Calu3 (cell line): ENCODE measurements at regions not wholly inside any gene's neighbourhood (a gene's known extent, or its start where the extent isn't known, plus 50 kb on each side); places are given as distances from the start of the nearest gene placed in this dataset.

ENCODE experiments used
- BruUV-seq: library from RNA; stranded (reverse); fragments of 400-500 nt; replicated peaks from 2 replicates; lab custom pipeline; 2021; lab: Mats Ljungman, UMichigan
- CTCF ChIA-PET: fragments of 300-600 bp; sonication (Branson Sonifier 250); formaldehyde crosslinking; loops from one replicate; lab custom pipeline; 2022; ENCODE audit warnings: antibody characterized with exemption; lab: Charles Lee
- DNase-seq: peaks from one replicate; pipeline ENCODE4 v3.0.0; 2022
- H3K27ac Mint-ChIP-seq: one replicate; pipeline ENCODE4 v1.8.0; 2022; ENCODE audit warnings: mixed read lengths; ENCODE audit not compliant: unreplicated experiment
- H3K27me3 Mint-ChIP-seq: one replicate; pipeline ENCODE4 v1.8.0; 2022; ENCODE audit warnings: mixed read lengths; ENCODE audit not compliant: unreplicated experiment
- H3K36me3 Mint-ChIP-seq: one replicate; pipeline ENCODE4 v1.8.0; 2022; ENCODE audit warnings: mild to moderate bottlenecking, moderate library complexity, mixed read lengths; ENCODE audit not compliant: insufficient read depth, unreplicated experiment
- H3K4me1 Mint-ChIP-seq: one replicate; pipeline ENCODE4 v1.8.0; 2022; ENCODE audit warnings: mild to moderate bottlenecking, low read depth, mixed read lengths; ENCODE audit not compliant: unreplicated experiment
- H3K4me3 Mint-ChIP-seq: one replicate; pipeline ENCODE4 v1.8.0; 2022; ENCODE audit warnings: mild to moderate bottlenecking, low read depth, moderate library complexity, mixed read lengths; ENCODE audit not compliant: unreplicated experiment
- H3K9me3 Mint-ChIP-seq: one replicate; pipeline ENCODE4 v1.8.0; 2022; ENCODE audit warnings: low read depth, mixed read lengths; ENCODE audit not compliant: unreplicated experiment
- intact Hi-C: fragments of 100-400 bp; cut with micrococcal nuclease; formaldehyde crosslinking; loops from one replicate; pipeline ENCODE4 v1.10.0; 2022; ENCODE audit not compliant: unreplicated experiment
- TF ChIP-seq, protein P1 (sequence below): fragments of 200-600 bp; IDR thresholded peaks from one replicate; pipeline ENCODE4 v1.8.0; 2022; ENCODE audit warnings: antibody characterized with exemption; ENCODE audit not compliant: unreplicated experiment

DNA sequence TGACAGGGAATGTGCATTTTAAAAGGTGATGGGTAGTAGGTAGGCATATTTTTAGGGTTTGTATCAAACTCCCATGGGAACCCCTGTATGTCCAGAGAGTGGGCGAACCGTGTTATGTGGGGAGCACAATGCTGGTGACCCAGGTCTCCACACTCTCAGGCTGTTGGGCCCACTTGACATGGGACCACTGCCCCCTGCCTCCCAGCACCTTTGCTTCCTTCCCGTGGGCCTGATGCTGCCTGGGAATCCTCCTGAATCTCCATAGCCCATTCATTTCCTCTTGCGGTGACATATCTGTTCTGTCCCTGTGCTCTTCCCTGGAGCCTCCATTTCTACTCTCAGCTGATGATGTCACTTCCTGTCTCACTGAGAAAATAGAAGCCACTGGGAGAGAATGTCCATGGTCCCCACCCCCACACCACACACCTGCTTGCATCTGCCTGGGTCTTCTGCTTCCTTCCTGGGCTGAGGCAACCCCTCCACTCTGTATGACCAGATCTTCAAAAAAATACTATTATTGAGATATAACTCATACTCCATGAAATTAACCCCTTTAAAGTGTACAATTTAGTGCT is 55.8 kb upstream of the THY1 start:
- no TSS peak for BruUV-seq
- peaks cover 49% of the 10 kb centered on the region for H3K27me3 Mint-ChIP-seq
- CTCF ChIA-PET = interaction anchor here (1.0 kb wide), 1 partner anchor 12 kb away, joined by 3 read pairs; no protein-coding TSS in a partner anchor
- no peak overlapping the region for H3K27ac Mint-ChIP-seq
- H3K9me3 Mint-ChIP-seq = no peaks in the 10 kb centered on the region
- no peak for DNase-seq
- TF ChIP-seq, protein P1, sequence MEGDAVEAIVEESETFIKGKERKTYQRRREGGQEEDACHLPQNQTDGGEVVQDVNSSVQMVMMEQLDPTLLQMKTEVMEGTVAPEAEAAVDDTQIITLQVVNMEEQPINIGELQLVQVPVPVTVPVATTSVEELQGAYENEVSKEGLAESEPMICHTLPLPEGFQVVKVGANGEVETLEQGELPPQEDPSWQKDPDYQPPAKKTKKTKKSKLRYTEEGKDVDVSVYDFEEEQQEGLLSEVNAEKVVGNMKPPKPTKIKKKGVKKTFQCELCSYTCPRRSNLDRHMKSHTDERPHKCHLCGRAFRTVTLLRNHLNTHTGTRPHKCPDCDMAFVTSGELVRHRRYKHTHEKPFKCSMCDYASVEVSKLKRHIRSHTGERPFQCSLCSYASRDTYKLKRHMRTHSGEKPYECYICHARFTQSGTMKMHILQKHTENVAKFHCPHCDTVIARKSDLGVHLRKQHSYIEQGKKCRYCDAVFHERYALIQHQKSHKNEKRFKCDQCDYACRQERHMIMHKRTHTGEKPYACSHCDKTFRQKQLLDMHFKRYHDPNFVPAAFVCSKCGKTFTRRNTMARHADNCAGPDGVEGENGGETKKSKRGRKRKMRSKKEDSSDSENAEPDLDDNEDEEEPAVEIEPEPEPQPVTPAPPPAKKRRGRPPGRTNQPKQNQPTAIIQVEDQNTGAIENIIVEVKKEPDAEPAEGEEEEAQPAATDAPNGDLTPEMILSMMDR = no peak
- peaks cover 14% of the 10 kb centered on the region for H3K4me1 Mint-ChIP-seq
- intact Hi-C loops = no loop called here
- H3K4me3 Mint-ChIP-seq = no peak overlapping the region
- H3K36me3 Mint-ChIP-seq = no peaks in the 10 kb centered on the region

- Mint-ChIP-seq H3K4me1 (peaks cover 14% of the 10 kb centered on the region), H3K9me3 (no peaks in the 10 kb centered on the region), H3K36me3 (no peaks in the 10 kb centered on the region), H3K27me3 (peaks cover 56% of the 10 kb centered on the region), H3K27ac (no peak overlapping the region), H3K4me3 (no peak overlapping the region)
- TF ChIP-seq, protein P1 = no peak
- no TSS peak for BruUV-seq
- no peak for DNase-seq
- CTCF ChIA-PET = no interaction called here
- intact Hi-C loops = no loop called here
Measured at GRCh38 chr11:119476666-119477331, 53.8 kb upstream of the THY1 start.

DNA sequence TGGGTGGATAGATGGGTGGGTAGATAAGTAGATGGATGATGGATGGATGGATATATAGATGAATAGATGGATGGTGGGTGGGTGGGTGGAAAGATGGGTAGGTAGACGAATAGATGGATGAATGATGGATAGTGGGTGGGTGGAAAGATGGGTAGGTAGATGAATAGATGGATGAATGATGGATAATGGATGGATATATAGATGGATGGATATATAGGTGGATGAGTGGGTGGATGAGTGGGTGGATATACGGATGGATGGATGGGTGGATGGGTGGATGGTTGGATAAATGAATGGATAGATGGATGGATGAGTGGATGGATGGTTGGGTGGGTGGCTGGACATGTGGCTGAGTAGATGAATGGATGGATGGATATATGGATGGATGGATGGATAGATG is 53.1 kb upstream of the THY1 start:
- TF ChIP-seq, protein P1 = no peak
- Mint-ChIP-seq H3K27ac (no peak overlapping the region), H3K4me1 (peaks cover 9% of the 10 kb centered on the region), H3K27me3 (peaks cover 55% of the 10 kb centered on the region), H3K9me3 (no peaks in the 10 kb centered on the region), H3K4me3 (no peak overlapping the region), H3K36me3 (no peaks in the 10 kb centered on the region)
- intact Hi-C loops = no loop called here
- DNase-seq = no peak
- BruUV-seq = no TSS peak
- CTCF ChIA-PET = no interaction called here

DNA sequence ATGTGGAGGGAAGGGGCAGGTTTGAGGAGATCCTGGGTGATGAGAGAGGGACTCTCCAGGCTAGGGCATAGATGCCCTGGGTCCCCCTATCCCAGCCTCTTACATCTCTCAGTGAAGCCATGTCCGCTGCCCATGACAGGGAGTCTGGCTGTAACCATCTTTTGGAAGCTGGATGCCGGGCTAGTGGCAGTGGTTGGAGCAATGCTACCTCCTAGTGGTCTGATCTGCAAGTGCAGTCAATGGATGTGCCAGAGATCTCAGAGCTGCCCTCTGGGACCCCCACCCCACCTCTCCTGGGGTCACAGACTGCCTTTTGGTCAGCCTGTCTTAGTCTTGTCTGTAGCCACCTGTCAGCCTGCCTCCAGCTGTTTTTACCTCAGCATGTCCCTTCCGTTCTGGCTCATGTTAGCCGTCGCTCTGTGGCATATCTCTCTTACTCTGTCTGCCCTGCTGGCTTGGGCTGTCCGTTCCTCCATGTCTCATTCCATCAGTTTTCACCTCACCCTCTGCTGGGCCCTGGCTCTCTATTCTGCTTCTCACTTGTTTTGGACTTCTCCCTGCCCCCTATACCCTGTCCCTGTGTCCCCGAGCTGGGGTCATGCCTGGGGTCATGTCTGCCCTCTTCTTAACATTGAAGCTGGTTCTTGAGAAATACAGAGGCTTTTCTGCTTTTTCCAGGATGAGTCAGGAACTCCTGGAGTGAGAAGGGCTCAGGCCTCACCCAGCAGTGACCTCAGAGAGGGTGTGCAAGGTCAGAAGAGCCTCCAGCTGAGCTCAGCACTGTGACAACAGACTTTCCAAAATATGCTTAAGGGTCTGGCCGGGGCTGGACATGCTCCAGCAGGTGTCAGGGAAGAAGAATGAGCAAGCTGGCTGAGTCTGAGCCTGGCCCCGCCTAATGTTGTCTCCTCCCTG is 52.0 kb upstream of the THY1 start:
- DNase-seq = peak; percentile 59
- Mint-ChIP-seq H3K36me3 (no peaks in the 10 kb centered on the region), H3K9me3 (no peaks in the 10 kb centered on the region), H3K4me1 (peaks cover 7% of the 10 kb centered on the region), H3K4me3 (no peak overlapping the region), H3K27me3 (peaks cover 51% of the 10 kb centered on the region), H3K27ac (no peak overlapping the region)
- no TSS peak for BruUV-seq
- intact Hi-C loops = no loop called here
- TF ChIP-seq, protein P1 = peak; percentile 76
- CTCF ChIA-PET = interaction anchor here (0.7 to 2.0 kb wide), 6 partner anchors 94 to 269 kb away, joined by 3 to 6 read pairs (median 4); partner anchors contain the start of genes CBL and USP2
